Endothelial cell of umbilical vein (primary cell): ENCODE measurements at regions not wholly inside any gene's neighbourhood (a gene's known extent, or its start where the extent isn't known, plus 50 kb on each side); places are given as distances from the start of the nearest gene placed in this dataset.

Experiments
- CTCF ChIP-seq, 2 donors: IDR thresholded peaks; 1 replicate in 1 of 2; 2 replicates in 1 of 2; pipeline ENCODE4 v1.5.1; 2011; ENCODE audit warnings: low read length in 2 of 2, mild to moderate bottlenecking in 2 of 2, moderate library complexity in 2 of 2, control low read depth in 1 of 2, inconsistent platforms in 1 of 2, low read depth in 1 of 2; ENCODE audit not compliant: insufficient read depth in 1 of 2; ENCODE audit errors: extremely low read depth in 1 of 2
- EZH2 ChIP-seq: IDR thresholded peaks from 2 replicates; pipeline ENCODE4 v1.6.1; 2012; ENCODE audit warnings: borderline replicate concordance, low read depth, mild to moderate bottlenecking, moderate library complexity, low read length, inconsistent platforms; ENCODE audit not compliant: severe bottlenecking
- JUN ChIP-seq: IDR thresholded peaks from 2 replicates; pipeline ENCODE4 v1.6.1; 2011; ENCODE audit warnings: borderline replicate concordance, low read depth; ENCODE audit not compliant: insufficient read length, insufficient read depth
- MAX ChIP-seq: IDR thresholded peaks from 2 replicates; pipeline ENCODE4 v1.6.1; 2011; ENCODE audit not compliant: insufficient read depth, insufficient read length
- MYC ChIP-seq: IDR thresholded peaks from one replicate; pipeline ENCODE4 v1.6.1; 2011; ENCODE audit warnings: mild to moderate bottlenecking, low read depth, low read length
- POLR2A ChIP-seq: IDR thresholded peaks from 2 replicates; pipeline ENCODE4 v1.6.1; 2012; ENCODE audit warnings: low read depth, mild to moderate bottlenecking, control low read depth, low read length
- POLR2AphosphoS5 ChIP-seq: IDR thresholded peaks from 2 replicates; pipeline ENCODE4 v1.6.1; 2012; ENCODE audit warnings: low read depth, mild to moderate bottlenecking, control low read depth, low read length, moderate library complexity; ENCODE audit not compliant: insufficient read depth

DNA sequence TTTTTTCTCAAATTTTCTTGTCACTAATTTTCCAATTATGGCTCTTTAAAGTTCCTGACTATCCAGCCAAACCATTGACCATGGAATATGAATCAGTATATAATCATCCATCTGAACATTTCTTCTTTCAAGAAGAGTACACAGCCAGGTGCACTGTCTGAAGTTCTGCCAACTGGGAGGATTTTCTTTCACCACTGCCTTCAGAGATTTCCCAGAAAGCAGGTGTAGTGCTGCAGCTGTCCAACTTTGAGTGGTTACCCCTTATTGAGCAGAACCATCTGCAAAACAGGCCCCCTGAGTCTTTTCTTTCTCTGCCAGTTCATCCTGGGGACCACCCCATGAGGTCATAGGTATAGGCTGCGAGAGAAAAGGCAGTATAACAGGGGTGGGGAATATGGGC, 1213.2 kb downstream of the RAPGEF2 start:
- TF ChIP-seq POLR2AphosphoS5 = no peak
- no peak for TF ChIP-seq CTCF (IDR thresholded peaks at IDR 0.05; ENCODE audit: extremely low read depth in 1 of 2, insufficient read depth in 1 of 2, low read depth in 1 of 2, low read length in 2 of 2)
- TF ChIP-seq POLR2A = no peak
- TF ChIP-seq EZH2 = no peak
- no peak for TF ChIP-seq MYC
- no peak for TF ChIP-seq MAX
- TF ChIP-seq JUN = no peak
